CD4-positive, alpha-beta T cell treated with Interleukin-12 subunit alpha and Interleukin-12 subunit beta, for 1 hour (primary cell): ENCODE measurements at regions not wholly inside any gene's neighbourhood (a gene's known extent, or its start where the extent isn't known, plus 50 kb on each side); places are given as distances from the start of the nearest gene placed in this dataset.
"Not testable (repeated sequence)": the region's sequence is repeated elsewhere in the genome, so short reads cannot be mapped to it uniquely, and the experiment has no call there.

Experiments
- DNase-seq: peaks from one replicate; pipeline ENCODE4 v3.0.0-alpha.2; 2020

GRCh38 chr9:7536310-7536939, 263.2 kb downstream of the DMAC1 start:
- DNase-seq: peak; percentile 6

DNA sequence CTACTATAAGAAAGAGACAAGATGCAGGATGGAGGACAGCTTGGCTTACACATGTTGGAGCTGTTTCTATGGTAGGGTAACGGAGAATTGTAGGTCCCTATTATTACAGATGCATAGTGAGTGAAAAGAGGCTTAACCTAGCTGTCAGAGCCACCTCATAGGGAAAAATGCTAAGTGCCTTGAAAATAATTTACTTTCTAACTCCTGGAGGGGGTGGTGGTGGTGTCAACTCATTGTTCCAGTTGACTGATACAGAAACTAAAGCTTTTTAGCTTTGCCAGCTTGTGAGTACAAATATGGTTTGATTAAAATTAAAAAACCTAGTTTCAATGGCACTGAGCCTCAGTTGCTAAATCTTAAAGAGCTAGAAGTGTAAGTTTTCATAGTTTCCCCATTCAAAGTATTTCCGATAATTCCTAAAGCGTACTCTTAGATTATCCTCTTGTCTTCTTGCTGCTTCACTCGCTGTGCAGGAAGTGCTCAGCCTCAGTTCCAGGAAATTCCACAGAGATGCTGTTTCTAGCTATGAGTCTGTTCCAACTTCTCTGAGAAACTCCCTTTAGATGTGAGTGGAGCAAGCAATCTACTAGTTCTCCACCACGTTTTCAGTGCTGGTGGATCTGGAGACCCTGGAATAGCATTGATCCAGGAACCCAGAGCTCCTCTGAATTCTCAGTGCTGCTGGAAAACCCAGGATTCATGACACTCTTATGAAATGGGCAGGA, 265.2 kb downstream of the DMAC1 start:
- no peak for DNase-seq

DNA sequence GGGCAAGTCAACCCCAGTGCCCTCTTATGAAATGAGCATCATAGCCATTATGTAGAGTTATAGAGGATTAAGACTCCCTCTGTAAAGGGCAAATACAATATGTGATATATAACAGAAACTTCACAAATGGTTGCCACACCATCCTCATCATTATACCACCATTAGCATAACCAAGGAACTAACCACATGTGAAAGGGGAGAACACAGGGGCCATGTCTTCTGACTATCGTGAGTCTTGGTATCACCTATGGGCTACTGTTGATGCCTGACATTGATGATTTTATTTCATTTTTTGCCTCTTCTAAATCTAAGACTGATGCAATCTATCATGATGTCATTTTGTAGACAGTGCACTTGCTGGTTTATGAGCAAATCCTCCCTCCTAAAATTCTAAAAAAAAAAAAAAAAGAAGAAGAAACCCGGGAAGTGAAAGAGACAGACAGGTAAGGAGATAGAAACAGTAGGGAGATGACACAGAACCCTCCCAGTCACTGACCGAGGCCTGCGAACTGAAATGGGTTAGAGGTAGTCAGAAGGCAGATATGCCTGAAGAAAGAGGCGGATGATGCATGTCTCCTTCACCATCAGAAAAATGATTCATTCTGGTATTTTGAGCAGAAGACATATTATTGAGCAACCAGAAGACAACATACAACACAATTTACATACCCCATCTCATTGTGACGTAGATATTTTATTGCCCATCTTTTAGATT, 266.0 kb downstream of the DMAC1 start:
- no peak for DNase-seq

DNA sequence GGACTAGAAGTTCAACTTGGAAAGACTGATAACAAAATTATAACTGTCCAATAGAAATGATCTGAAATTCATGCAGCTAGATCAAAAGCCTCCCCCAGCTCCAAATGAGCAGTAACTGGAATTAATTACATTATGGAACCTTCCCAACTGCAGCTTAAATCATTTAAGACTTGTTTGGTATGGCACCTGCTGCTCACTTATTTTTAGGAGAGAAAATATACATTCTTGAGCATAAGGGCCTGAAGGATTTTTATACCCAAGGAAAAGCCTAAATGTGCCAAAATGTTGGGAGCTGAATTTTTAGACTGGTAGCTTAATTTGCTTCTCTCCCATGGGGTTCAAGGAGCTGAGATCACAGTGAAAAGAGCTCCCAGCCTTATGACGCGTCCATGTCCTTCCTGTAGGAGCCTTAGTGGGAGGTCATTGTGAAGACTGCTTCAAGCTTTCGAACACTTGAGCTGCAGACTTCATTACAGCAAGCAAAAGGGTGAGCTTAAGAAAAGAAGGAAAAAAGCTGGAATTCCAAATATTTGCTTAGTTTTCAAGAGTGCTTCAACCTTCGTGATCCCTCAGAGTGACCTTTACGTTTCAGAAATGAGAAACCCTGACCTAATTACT, 276.0 kb downstream of the DMAC1 start:
- DNase-seq: no peak

DNA sequence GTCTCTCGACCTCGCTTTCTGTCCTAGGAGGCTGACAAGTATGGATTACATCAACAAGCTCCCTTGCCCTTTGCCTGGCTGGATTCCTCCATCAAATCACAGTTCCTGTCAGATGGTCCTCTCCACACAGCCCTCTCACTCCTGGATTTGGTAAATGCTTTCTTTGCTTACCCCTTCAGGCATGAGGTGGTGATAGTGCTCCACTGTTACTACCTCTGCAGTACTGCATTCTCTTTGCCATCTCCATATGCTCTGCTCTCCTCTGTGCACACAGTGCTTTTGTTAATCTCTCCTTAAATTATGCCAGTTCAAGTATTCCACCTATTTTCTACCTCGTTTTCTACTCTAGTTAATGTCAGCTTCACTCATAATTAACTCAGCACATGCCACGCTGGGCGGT, 279.2 kb downstream of the DMAC1 start:
- no peak for DNase-seq

DNA sequence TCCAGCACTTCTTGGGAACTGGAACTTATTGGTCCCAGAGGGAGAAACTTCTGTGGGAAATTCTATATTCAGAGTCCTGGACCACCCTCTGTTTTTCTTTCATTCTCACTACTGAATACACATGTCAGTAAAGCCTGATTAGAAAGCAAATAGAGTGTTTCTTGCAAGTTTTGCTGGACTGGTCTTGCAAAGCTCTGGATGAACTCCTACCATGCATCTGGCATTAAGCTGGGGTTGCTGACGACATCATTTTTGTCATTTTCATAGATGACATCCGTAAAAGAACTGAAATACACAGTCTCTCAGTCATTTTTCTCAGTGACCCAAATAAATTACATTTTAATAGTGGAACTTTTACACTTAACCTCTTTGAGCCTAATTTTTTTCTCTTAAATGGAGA, 283.2 kb downstream of the DMAC1 start:
- DNase-seq: no peak

DNA sequence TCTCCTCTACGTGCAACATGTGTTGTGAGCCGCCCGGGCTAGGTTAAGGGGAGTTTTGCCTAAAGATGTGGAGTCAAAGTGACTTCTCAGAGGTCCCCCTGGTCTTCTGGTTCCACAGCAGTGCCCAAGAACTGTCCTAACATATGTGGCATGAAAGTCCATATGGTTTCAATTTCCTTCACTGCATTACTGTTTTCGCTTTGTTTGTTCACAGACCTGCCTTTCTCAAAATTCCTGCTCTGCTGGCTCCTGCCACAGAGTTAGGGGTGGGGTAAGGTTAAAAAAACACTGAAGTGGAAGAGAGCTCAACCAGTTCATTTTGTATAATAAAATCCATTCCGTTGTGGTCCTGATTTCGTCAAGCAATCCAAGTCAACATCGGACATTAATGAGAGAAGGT, 289.4 kb downstream of the DMAC1 start:
- no peak for DNase-seq

- no peak for DNase-seq
Measured at GRCh38 chr9:7509576-7510145, 289.9 kb downstream of the DMAC1 start.

DNA sequence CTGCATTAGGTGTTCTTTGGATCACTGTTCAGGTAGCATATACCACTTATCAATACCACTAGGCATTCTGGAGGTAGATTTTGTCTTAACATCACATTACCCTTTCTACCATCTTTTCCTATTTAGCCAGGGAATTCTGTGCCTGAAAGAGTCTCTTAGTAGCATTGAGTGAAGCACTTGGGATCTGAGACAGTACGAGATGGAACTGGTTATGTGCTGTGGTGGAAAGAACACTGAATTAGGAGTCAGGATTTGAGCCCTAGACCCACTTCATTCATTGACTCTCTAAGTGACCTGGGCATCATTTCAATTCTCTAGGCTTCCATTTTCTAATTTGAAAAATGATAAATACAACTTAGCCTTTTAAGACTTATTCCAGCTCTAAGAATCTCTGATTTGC, 291.1 kb downstream of the DMAC1 start:
- no peak for DNase-seq

DNA sequence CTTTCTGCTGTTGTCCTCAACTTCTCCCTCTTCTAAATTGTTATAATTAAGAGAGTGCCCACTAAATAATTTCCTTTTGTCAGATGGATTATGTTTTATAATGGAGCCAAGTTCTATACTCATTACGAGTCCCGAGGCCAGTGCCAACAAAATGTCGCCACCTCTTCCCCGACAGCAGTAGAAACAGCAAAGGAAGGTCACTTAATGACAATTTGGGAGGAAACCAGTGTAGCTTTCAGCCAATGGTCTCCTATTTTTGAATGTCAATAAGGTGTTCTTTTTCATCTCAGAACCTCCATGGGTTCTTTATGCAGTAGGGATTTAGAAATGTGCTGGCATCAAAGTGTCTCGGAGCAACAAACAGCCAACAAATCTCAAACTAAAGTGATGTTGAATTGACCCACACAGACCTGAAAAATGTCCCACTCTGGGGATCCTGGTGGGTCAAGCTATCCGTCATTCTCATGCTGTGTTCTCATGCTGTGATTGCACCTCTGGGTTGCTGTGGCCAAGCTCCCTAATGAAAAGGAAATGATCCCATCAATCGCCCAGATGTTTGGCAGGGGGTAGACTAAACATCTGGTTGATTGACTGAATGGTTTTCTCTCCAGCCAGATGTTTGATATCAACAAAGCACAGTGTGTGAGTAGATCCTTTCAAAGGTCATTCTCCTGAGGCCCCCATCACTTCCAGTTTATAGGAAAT, 291.9 kb downstream of the DMAC1 start:
- no peak for DNase-seq

DNA sequence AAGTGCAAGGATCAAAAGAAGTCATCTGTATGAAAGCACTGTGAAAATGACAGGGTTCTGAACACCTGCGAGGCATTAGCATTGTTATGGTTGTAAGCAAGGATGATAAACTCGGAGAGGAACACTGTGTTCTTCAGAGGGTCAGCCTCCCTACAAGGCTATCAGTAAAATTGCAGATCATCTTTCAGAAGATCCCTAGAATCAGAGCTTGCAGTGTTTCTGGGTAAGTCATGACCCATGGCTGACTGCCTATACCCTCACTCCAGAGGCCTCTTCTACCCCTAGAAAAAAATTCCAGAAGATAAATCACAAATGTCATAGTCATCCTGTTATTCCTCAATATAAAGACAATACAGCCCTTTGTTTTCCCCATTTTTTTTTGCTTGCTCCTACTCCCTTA, 292.6 kb downstream of the DMAC1 start:
- DNase-seq: no peak

GRCh38 chr9:7500521-7500920, 299.1 kb downstream of the DMAC1 start:
- DNase-seq: no peak

GRCh38 chr9:7491641-7492040, 307.9 kb downstream of the DMAC1 start:
- DNase-seq: no peak

DNA sequence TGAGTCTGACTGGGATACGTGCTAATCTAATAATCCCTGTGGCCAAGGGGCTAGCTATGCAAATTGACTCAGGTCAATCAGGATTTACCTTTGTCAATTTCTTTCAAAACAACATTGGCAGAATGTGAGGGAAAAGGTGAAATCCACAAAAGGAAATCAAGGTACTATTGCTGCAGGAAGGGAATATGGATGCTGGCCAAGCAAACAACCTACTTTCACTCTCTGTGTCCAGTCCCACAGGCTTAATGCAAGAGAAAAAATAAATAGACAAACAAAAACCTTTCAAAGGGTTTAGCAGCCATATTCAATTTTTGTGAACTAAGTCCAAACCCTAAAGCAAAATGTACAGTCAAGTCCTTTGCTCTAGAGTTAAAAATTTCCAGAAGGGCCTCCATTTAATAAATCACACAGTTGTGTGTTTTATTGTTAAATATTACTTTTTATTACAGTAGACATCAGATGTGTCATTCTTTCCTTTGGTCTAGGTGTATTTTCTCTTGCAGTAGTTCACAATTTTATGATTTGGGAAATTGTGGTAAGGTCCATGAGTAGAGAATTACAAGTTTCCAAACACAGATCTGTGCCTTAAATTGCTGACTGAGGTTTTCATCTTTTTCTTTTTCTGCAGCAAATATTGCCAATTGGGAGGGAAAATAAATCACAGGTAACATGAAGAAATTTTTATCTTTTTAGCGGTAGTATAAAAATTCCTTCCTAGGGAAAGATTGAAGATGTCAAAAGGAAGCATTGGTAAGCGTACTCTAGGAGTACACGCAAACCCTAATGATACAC, 309.1 kb downstream of the DMAC1 start:
- DNase-seq: no peak

DNA sequence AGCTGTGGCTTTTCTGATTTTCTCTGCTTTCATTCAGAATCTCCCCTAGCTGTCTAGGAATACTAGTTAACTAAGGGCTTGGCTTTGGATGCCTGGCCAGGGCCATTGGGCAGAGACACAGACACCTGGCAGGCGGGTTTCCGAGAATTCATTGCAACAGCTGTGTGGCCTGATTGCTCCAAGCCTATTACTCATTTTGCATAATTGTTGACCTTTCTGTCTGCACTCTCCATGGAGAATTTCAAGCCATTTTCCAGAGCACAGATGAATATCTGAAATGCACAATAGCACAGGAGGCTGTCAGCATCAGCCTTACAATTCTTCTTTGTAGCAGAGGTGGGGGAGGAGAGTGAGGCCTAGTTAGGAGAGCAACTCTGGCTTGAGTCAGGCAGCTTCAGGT, 310.5 kb downstream of the DMAC1 start:
- DNase-seq: no peak

- not testable (repeated sequence) for DNase-seq
Measured at GRCh38 chr9:7484014-7484413, 315.6 kb downstream of the DMAC1 start.

GRCh38 chr9:7481570-7481969, 318.0 kb downstream of the DMAC1 start:
- DNase-seq: no peak

- DNase-seq: no peak
Measured at GRCh38 chr9:7479300-7479699, 320.3 kb downstream of the DMAC1 start.

GRCh38 chr9:7478646-7479045, 320.9 kb downstream of the DMAC1 start:
- DNase-seq: no peak

DNA sequence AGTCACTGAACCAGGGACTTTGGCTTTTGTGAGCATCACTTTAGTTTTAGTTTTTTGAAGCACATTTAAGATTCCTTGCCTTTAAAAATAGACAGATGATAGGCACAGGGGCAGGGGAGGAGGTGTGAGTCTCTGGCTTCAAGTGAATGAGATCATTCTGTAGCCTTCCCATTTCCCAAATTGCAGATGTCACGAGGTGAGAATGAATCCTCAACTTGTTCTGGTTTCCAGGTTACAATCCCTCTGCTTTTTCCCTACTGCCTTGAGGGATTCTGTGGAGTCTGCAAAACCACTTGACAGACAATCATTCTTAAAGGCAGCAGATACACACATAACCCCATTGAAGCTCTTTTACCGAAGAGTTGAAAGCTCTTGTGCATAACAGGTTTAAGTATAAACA, 332.4 kb downstream of the DMAC1 start:
- DNase-seq: no peak

GRCh38 chr9:7461791-7462190, 337.8 kb downstream of the DMAC1 start:
- DNase-seq: no peak
